ENCODE measurements at regions not wholly inside any gene's neighbourhood (a gene's known extent, or its start where the extent isn't known, plus 50 kb on each side); places are given as distances from the start of the nearest gene placed in this dataset.

DNA sequence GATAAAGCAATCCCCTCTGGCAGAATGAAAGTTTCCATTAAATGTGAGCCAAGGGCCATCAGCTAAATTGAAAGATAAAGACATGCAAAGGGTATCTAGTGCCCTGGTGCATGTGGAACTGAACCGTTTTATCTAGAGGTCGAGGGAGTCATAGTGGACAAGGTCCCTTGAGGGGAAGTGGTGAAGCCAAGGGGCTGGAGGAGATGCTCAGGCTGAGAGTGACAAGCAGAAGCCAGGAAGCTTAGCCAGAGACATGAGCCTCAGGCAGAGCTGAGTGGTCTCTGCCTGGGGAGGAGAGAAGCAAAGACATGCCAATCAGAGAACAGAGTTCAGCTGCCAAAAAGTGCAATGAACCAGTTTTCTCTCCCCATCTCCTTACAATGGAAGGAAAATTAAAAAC, 68.1 kb upstream of the SLC10A2 start:
- TF ChIP-seq, protein P1, sequence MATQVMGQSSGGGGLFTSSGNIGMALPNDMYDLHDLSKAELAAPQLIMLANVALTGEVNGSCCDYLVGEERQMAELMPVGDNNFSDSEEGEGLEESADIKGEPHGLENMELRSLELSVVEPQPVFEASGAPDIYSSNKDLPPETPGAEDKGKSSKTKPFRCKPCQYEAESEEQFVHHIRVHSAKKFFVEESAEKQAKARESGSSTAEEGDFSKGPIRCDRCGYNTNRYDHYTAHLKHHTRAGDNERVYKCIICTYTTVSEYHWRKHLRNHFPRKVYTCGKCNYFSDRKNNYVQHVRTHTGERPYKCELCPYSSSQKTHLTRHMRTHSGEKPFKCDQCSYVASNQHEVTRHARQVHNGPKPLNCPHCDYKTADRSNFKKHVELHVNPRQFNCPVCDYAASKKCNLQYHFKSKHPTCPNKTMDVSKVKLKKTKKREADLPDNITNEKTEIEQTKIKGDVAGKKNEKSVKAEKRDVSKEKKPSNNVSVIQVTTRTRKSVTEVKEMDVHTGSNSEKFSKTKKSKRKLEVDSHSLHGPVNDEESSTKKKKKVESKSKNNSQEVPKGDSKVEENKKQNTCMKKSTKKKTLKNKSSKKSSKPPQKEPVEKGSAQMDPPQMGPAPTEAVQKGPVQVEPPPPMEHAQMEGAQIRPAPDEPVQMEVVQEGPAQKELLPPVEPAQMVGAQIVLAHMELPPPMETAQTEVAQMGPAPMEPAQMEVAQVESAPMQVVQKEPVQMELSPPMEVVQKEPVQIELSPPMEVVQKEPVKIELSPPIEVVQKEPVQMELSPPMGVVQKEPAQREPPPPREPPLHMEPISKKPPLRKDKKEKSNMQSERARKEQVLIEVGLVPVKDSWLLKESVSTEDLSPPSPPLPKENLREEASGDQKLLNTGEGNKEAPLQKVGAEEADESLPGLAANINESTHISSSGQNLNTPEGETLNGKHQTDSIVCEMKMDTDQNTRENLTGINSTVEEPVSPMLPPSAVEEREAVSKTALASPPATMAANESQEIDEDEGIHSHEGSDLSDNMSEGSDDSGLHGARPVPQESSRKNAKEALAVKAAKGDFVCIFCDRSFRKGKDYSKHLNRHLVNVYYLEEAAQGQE (IDR thresholded peaks at IDR 0.05; ENCODE audit: unreplicated experiment), result no peak
- TF ChIP-seq, protein P2, sequence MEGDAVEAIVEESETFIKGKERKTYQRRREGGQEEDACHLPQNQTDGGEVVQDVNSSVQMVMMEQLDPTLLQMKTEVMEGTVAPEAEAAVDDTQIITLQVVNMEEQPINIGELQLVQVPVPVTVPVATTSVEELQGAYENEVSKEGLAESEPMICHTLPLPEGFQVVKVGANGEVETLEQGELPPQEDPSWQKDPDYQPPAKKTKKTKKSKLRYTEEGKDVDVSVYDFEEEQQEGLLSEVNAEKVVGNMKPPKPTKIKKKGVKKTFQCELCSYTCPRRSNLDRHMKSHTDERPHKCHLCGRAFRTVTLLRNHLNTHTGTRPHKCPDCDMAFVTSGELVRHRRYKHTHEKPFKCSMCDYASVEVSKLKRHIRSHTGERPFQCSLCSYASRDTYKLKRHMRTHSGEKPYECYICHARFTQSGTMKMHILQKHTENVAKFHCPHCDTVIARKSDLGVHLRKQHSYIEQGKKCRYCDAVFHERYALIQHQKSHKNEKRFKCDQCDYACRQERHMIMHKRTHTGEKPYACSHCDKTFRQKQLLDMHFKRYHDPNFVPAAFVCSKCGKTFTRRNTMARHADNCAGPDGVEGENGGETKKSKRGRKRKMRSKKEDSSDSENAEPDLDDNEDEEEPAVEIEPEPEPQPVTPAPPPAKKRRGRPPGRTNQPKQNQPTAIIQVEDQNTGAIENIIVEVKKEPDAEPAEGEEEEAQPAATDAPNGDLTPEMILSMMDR (conservative IDR thresholded peaks at IDR 0.05; ENCODE audit: low read depth in 2 of 2), result no peak
- TF ChIP-seq EZH2 (IDR thresholded peaks at IDR 0.05; ENCODE audit: low read depth, unreplicated experiment) (no peak), POLR2AphosphoS5 (IDR thresholded peaks at IDR 0.05; ENCODE audit: low read depth) (no peak), EZH2phosphoT487 (IDR thresholded peaks at IDR 0.05; ENCODE audit: unreplicated experiment) (no peak), CREB1 (CRISPR knock-in tag; IDR thresholded peaks at IDR 0.05; ENCODE audit: low read depth) (no peak), NANOG (IDR thresholded peaks at IDR 0.05; ENCODE audit: borderline replicate concordance) (no peak)
- TF ChIP-seq, protein P3, sequence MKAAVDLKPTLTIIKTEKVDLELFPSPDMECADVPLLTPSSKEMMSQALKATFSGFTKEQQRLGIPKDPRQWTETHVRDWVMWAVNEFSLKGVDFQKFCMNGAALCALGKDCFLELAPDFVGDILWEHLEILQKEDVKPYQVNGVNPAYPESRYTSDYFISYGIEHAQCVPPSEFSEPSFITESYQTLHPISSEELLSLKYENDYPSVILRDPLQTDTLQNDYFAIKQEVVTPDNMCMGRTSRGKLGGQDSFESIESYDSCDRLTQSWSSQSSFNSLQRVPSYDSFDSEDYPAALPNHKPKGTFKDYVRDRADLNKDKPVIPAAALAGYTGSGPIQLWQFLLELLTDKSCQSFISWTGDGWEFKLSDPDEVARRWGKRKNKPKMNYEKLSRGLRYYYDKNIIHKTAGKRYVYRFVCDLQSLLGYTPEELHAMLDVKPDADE (IDR thresholded peaks at IDR 0.05), result no peak

Data from GM23338 (cell line).